Natural killer cell treated with Interleukin-12 subunit alpha and Interleukin-12 subunit beta and Interleukin-15 and Interleukin-18, amount 100 ng/mL, for 72 hours (primary cell): ENCODE measurements at regions not wholly inside any gene's neighbourhood (a gene's known extent, or its start where the extent isn't known, plus 50 kb on each side); places are given as distances from the start of the nearest gene placed in this dataset.

Experiments
- ATAC-seq, 2 donors: fragments of 150-1000 bp; cut with Tn5 transposase in 1 of 2; sonication (Bioruptor Pico), chemical (Tn5 transposase) in 1 of 2; 2 replicates each; pipeline ENCODE4 v1.10.0; 2021
- DNase-seq: peaks from one replicate; pipeline ENCODE4 v3.0.0; 2022; ENCODE audit warnings: low spot score
- H3K27ac Mint-ChIP-seq, 2 donors: 1 replicate in 1 of 2; 2 replicates in 1 of 2; pipeline ENCODE4 v1.8.0; 2022; ENCODE audit warnings: mixed read lengths in 2 of 2, mild to moderate bottlenecking in 1 of 2, moderate library complexity in 1 of 2
- H3K27me3 Mint-ChIP-seq, 2 donors: 1 replicate in 1 of 2; 2 replicates in 1 of 2; pipeline ENCODE4 v1.8.0; 2022; ENCODE audit warnings: mixed read lengths in 2 of 2
- H3K36me3 Mint-ChIP-seq: one replicate; pipeline ENCODE4 v1.8.0; 2022; ENCODE audit warnings: mixed read lengths
- H3K4me1 Mint-ChIP-seq, 2 donors: 1 replicate in 1 of 2; 2 replicates in 1 of 2; pipeline ENCODE4 v1.8.0; 2022; ENCODE audit warnings: low read depth in 2 of 2, mixed read lengths in 2 of 2, mild to moderate bottlenecking in 1 of 2
- H3K4me3 Mint-ChIP-seq: one replicate; pipeline ENCODE4 v1.8.0; 2022; ENCODE audit warnings: mixed read lengths
- H3K9me3 Mint-ChIP-seq: 2 replicates; pipeline ENCODE4 v1.8.0; 2022; ENCODE audit warnings: mixed read lengths

DNA sequence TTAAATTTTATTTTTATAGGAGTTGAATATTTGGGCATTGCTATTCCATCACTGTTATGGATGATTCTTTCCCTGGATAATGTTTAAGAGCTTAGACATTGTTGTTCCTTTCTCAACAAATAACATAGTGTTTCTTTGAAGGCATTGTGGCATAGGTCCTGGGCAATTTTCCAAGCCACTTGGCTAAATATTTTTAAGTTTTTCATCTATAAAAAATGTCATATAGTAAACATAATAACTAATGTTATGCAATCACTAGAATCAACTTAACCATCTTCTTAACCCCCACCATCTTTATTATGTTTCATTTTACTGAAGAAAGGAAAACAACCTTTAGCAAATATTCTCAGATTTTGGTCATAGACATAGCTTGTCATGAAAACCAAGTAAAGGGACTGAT lies 600.6 kb upstream of the LMO3 start:
- H3K4me1 Mint-ChIP-seq: no peaks in the 10 kb centered on the region
- ATAC-seq: no peak
- H3K9me3 Mint-ChIP-seq: peaks cover 6% of the 10 kb centered on the region
- H3K27ac Mint-ChIP-seq: no peak overlapping the region
- no peak for DNase-seq
- no peaks in the 10 kb centered on the region for H3K36me3 Mint-ChIP-seq
- no peak overlapping the region for H3K4me3 Mint-ChIP-seq
- H3K27me3 Mint-ChIP-seq: no peaks in the 10 kb centered on the region

DNA sequence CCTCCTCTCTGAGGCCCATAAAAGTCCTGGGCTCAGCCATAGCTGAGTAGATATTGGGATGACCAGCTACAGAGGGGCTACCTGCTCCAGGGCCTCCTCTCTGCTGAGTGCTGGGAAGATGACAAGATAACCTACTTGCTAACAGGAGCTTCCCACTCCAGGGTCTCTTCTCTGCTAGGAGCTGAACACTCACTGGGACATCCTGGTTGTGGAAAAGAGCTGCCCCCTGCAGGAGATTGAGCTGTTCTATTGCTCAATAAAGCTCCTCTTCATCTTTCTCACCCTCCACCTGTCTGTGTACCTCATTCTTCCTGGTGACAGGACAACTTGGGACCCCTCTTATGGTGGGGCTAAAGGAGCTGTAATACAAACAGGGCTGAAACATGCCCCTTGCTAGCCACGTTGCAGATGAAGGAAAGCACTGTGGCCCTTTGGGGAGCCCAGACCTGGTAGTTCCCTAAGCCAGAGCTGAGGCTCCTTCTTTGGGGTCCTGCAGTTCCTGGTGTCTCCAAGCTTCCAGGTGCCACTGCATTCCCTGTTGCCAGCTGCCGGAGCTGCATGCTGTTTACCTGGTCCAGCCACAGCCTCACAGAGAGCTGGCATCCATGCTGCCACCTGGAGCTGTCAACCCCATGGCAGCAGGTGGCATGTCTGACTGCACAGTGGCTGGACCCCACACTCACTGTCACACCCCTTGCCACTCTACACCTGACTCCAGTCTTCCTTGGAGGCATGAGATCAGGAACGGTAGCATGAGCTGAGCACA lies 598.5 kb upstream of the LMO3 start:
- H3K27me3 Mint-ChIP-seq: no peaks in the 10 kb centered on the region
- peaks cover 8% of the 10 kb centered on the region for H3K9me3 Mint-ChIP-seq
- H3K4me3 Mint-ChIP-seq: no peak overlapping the region
- H3K36me3 Mint-ChIP-seq: no peaks in the 10 kb centered on the region
- no peak for ATAC-seq
- no peak overlapping the region for H3K27ac Mint-ChIP-seq
- H3K4me1 Mint-ChIP-seq: no peaks in the 10 kb centered on the region
- no peak for DNase-seq

DNA sequence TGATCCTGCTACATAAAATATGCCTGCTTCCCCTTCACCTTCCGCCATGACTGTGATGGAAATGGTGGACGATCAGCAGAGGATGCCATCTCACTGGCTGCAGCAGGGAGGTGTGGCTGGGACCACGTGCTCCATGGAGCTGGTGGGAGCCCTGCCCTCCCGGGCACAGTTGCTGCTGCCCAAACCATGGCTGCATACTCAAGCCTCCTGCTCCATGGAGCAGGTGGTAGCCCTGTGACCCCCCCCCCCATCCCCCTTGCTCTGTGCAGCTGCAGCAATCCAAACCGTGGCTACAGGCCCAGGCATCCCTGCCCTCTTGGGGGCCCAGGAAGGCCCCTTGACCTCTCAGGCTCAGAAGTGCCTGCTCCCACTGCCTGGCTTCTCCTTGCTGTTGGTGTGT lies 597.5 kb upstream of the LMO3 start:
- peaks cover 8% of the 10 kb centered on the region for H3K9me3 Mint-ChIP-seq
- ATAC-seq: no peak

DNA sequence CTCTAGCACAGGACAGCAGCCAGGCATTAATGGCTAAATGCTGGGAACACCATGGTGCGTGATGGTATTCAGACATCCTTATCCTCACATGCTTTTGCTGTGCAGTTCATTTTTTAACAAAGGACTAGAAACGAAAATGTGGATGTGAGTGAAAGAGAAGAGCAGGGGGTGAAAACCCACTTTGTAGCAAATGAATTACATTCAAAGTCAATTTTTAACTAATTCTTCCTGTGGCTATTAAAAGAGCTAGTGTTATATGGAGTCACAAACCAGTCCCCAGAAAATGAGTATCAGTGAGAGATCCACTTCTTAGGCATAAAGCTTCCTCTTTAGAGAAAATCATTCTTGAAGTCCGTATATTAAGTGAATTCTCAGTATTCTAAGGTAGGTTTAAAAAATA lies 592.0 kb upstream of the LMO3 start:
- Mint-ChIP-seq H3K27me3 (no peaks in the 10 kb centered on the region), H3K9me3 (peaks cover 10% of the 10 kb centered on the region), H3K4me3 (no peak overlapping the region), H3K36me3 (no peaks in the 10 kb centered on the region), H3K4me1 (no peaks in the 10 kb centered on the region), H3K27ac (no peak overlapping the region)
- ATAC-seq (no peak), DNase-seq (no peak)

More for the DNA sequence above, 597.5 kb upstream of the LMO3 start:
- no peak overlapping the region for H3K4me3 Mint-ChIP-seq
- H3K36me3 Mint-ChIP-seq: no peaks in the 10 kb centered on the region
- H3K27ac Mint-ChIP-seq: no peak overlapping the region
- no peaks in the 10 kb centered on the region for H3K4me1 Mint-ChIP-seq
- H3K27me3 Mint-ChIP-seq: no peaks in the 10 kb centered on the region
- no peak for DNase-seq

DNA sequence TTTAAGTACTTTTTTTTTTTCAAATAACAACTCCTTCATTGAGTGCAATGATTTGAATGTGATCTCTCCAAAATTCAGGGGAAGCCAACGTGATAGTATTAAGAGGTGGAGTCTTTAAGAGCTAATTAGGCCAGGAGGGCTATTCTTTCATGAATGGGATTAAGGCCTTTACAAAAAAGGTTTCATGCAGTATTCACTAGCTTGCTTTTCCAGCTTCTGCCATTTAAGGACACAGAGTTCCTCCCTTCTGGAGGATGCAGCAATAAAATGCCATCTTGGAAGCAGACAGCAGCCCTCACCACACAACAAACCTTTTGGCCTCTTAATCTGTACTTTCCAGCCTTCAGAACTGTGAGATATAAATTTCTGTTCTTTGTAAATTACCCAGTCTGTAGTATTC lies 586.8 kb upstream of the LMO3 start:
- Mint-ChIP-seq H3K4me3 (no peak overlapping the region), H3K27ac (no peak overlapping the region), H3K4me1 (no peaks in the 10 kb centered on the region), H3K9me3 (peaks cover 5% of the 10 kb centered on the region), H3K36me3 (no peaks in the 10 kb centered on the region), H3K27me3 (no peaks in the 10 kb centered on the region)
- ATAC-seq (no peak), DNase-seq (no peak)

DNA sequence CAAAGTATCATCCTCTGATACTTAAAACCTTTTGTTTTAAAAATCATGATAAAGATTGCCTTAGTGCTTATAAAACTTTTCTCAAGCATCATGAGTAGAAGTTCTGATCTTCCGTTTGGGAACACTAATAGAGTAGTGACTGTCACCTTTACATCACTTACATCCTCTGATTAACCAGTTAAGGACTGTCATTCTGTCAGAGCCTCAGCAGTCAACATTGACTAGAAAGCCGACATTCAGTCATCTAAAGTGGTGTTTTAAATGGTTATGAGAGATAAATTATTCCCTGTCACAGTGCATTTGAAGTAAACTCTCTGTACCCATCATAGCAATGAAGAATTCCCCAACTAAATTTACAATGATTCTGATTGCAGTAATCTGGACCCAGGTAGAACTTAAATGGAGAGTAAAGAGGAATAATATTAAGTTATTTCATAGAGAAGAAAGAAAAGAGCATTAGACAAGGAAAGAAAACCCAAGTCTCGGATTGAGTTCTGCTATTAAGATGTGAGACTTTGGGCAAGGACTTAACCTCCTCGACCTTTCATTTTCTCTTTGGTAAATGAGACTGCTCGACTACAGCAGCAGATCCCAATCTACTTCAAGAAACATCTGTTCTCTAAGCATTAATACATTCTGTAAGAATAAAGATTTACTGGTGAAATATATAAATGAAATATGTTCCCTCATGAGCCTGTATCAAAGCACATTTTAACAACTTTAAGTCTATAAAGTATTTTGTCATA lies 563.9 kb upstream of the LMO3 start:
- Mint-ChIP-seq H3K9me3 (peaks cover 20% of the 10 kb centered on the region), H3K27ac (no peak overlapping the region), H3K4me3 (no peak overlapping the region), H3K36me3 (peaks cover 6% of the 10 kb centered on the region), H3K4me1 (no peaks in the 10 kb centered on the region), H3K27me3 (no peaks in the 10 kb centered on the region)
- DNase-seq (no peak), ATAC-seq (no peak)

DNA sequence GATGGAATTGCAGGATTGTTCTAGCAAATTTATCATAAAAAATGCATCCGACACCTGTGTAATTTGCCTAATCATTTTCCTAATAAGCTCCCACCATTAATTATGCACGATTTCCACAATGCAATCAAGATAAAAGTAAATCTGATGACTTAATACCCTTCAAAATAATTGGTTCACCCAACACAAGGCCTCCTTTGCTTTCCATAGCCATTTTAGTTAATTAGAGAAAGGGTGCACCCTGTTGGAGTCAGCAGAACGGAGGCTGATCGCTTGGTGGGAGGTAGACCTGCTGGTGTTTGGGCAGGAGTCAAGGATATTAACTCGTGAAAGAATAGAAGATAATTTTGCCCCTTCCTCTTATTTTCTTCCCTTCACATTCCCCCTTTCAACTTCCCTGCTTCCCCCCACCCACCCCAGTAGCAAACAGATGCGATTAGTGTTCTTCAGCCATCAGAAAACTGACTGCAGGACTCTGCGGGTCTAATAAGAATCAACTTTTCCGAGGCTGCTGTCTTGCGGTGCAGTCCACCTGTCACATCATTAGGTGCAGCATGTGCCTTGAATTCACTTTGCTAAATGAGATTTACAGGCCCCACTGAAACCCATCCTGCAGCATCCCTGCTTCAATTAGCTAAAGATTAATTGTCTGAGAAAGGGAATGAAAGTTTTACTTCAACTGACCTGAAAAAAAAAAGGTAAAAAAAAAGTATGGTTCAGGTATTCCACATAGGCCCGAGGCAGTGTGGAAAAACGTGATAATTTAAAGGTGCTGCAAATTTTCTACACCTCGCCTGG lies 553.7 kb upstream of the LMO3 start:
- Mint-ChIP-seq H3K36me3 (no peaks in the 10 kb centered on the region), H3K27me3 (no peaks in the 10 kb centered on the region), H3K9me3 (peaks cover 20% of the 10 kb centered on the region), H3K4me3 (no peak overlapping the region), H3K4me1 (no peaks in the 10 kb centered on the region), H3K27ac (no peak overlapping the region)
- ATAC-seq: no peak
- no peak for DNase-seq

DNA sequence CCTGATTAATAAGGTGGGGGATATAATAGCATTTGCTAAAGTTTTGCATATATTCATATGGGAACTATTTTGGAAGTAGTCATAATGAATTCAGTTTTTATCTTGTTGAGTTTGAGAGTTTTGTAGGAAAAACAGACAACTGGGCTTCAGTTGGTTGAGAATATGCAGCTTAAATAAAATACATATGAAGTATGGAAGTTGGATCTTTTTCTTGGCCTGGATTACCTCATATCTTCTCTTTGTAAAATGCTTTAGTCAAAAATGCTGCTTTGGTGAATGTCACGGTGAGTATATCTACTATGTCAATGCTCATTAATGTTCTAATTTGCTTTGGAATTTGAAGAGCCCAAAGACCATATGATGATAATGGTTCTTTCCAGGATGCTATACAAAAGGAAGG lies 552.2 kb upstream of the LMO3 start:
- Mint-ChIP-seq H3K4me1 (no peaks in the 10 kb centered on the region), H3K27ac (no peak overlapping the region), H3K36me3 (peaks cover 4% of the 10 kb centered on the region), H3K27me3 (no peaks in the 10 kb centered on the region), H3K4me3 (no peak overlapping the region), H3K9me3 (peaks cover 27% of the 10 kb centered on the region)
- ATAC-seq: no peak
- DNase-seq: no peak

DNA sequence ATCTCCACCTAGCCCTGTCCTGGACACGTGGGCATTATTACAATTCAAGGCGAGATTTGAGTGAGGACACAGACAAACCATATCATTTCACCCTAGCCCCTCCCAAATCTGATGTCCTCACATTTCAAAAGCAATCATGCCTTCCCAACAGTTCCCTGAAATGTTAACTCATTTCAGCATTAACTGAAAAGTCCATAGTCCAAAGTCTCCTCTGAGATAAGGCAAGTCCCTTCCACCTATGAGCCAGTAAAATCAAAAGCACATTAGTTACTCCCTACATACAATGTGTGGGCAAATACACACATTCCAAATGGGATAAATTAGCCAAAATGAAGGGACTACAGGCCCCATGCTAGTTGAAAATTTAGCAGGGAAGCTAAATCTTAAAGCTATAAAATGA lies 546.0 kb upstream of the LMO3 start:
- DNase-seq: no peak
- no peaks in the 10 kb centered on the region for H3K27me3 Mint-ChIP-seq
- no peak for ATAC-seq
- no peaks in the 10 kb centered on the region for H3K4me1 Mint-ChIP-seq
- no peak overlapping the region for H3K27ac Mint-ChIP-seq
- peaks cover 39% of the 10 kb centered on the region for H3K9me3 Mint-ChIP-seq
- no peak overlapping the region for H3K4me3 Mint-ChIP-seq
- H3K36me3 Mint-ChIP-seq: peaks cover 12% of the 10 kb centered on the region

DNA sequence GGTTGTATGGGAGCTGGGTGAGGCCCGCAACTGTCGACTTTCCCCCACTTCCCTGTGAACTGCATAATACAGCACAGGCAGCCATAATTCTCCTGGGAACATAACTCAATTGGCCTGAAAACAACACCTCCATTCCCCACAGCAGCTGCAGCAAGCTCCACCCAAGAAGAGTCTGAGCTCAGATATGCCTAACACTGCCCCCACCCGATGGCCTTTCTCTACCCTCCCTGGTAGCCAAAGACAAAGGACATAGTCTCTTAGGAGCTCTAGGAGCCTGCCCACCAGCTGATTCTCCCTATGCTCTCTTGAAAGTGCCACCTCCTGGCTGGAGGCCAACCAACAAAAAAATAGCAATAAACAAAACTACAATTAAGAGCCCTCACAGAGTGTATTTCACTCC lies 542.7 kb upstream of the LMO3 start:
- Mint-ChIP-seq H3K9me3 (peaks cover 27% of the 10 kb centered on the region), H3K4me1 (no peaks in the 10 kb centered on the region), H3K27me3 (no peaks in the 10 kb centered on the region), H3K4me3 (no peak overlapping the region), H3K36me3 (peaks cover 12% of the 10 kb centered on the region), H3K27ac (no peak overlapping the region)
- no peak for ATAC-seq
- DNase-seq: no peak

DNA sequence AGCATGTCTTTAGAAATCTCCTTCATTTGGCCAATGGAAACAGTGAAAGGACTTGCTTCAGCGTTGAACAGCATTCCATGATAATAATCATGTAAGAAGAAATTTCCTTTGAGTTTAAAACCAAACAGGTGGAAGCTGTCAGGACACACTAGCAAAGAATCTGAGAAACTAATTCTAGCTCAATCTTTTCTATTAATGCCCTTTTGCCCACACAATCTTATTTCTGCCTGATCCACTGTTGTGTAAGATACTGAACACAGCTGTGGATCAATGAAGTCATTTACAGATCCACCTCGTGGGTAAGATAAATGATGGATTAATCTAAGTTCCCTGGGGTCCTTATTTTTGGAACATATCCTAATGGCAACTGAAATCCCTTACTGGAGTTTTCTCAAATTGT lies 536.9 kb upstream of the LMO3 start:
- DNase-seq: no peak
- Mint-ChIP-seq H3K27me3 (no peaks in the 10 kb centered on the region), H3K27ac (no peak overlapping the region), H3K36me3 (peaks cover 6% of the 10 kb centered on the region), H3K4me1 (no peaks in the 10 kb centered on the region), H3K4me3 (no peak overlapping the region), H3K9me3 (peaks cover 18% of the 10 kb centered on the region)
- ATAC-seq: no peak

DNA sequence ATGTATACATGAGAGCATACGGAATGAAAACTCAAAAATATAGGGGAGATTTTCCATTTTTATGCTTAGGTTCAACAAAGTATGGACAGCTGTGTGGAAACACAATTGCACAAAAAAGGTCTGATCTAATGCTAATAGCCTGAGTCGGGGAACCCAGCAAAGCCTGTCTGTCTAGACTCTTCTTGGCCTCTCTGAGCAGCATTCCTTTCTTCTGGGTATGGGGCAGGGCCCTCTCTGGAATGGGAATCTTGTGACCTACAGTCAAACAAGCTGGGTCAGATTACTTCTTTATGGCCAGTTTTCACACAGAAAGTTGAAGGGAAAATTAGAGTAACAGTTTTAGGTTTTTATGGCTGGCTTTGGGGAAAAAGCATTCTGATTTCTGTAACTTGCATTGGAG lies 534.0 kb upstream of the LMO3 start:
- Mint-ChIP-seq H3K9me3 (peaks cover 19% of the 10 kb centered on the region), H3K27ac (no peak overlapping the region), H3K27me3 (no peaks in the 10 kb centered on the region), H3K4me3 (no peak overlapping the region), H3K36me3 (no peaks in the 10 kb centered on the region), H3K4me1 (no peaks in the 10 kb centered on the region)
- no peak for ATAC-seq
- no peak for DNase-seq

DNA sequence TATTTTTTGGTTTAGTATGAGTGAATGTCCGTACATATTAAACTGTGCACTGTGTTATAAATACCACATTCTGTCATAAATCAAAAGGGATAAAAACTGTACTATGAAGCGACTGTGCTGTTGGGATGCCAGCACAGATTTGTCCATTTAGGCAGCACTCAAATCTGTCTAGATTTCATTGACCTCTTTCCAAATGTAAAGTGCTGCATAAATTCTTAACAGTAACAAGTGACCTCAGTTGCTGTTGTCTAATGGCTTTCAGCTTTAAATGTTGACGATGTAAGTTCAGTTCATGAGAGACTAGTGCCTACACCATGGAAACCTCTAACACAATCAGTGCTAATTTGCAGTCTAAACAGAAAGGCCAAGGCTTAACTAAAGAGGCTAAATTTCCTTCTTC lies 531.4 kb upstream of the LMO3 start:
- H3K9me3 Mint-ChIP-seq: peaks cover 24% of the 10 kb centered on the region
- no peak for ATAC-seq

DNA sequence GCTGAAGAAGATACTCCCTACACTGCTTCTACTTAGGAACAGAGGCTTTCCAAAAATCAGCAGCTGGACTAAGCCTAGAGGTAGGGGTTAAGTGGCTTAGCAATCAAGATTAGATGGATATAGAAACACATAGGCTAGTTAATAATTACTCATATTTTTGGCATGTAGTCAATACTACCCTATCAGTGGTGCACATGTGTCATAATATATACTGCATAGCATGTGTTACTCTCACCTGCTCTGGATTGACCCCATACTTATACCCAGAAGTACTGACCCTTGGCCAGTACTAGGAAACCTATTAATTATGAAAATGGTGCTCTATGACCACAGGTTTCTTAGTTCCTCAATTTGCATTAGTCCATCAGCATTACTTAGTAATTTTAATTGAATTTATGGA lies 528.4 kb upstream of the LMO3 start:
- no peaks in the 10 kb centered on the region for H3K4me1 Mint-ChIP-seq
- peaks cover 10% of the 10 kb centered on the region for H3K9me3 Mint-ChIP-seq
- DNase-seq (no peak), ATAC-seq (no peak)
- H3K36me3 Mint-ChIP-seq: no peaks in the 10 kb centered on the region
- no peak overlapping the region for H3K27ac Mint-ChIP-seq
- no peaks in the 10 kb centered on the region for H3K27me3 Mint-ChIP-seq
- H3K4me3 Mint-ChIP-seq: no peak overlapping the region

More for the DNA sequence above, 531.4 kb upstream of the LMO3 start:
- Mint-ChIP-seq H3K4me3 (no peak overlapping the region), H3K27me3 (no peaks in the 10 kb centered on the region), H3K27ac (no peak overlapping the region), H3K4me1 (no peaks in the 10 kb centered on the region), H3K36me3 (no peaks in the 10 kb centered on the region)
- DNase-seq: no peak
